Muscle of arm (tissue), 1 donor: ENCODE measurements at regions not wholly inside any gene's neighbourhood (a gene's known extent, or its start where the extent isn't known, plus 50 kb on each side); places are given as distances from the start of the nearest gene placed in this dataset.
"Not testable (repeated sequence)": the region's sequence is repeated elsewhere in the genome, so short reads cannot be mapped to it uniquely, and the experiment has no call there.

Source experiments
- DNase-seq: peaks from one replicate; pipeline ENCODE4 v3.0.0-alpha.2; 2013

GRCh38 chr15:38128341-38128781 is 124.3 kb upstream of the SPRED1 start:
- DNase-seq = peak; percentile 43

- peak; percentile 18 for DNase-seq
These were observed 123.7 kb upstream of the SPRED1 start for GRCh38 chr15:38128921-38129320.

GRCh38 chr15:38129531-38130204 is 123.0 kb upstream of the SPRED1 start:
- peak; percentile 94 for DNase-seq

GRCh38 chr15:38130205-38130567 is 122.5 kb upstream of the SPRED1 start:
- no peak for DNase-seq

GRCh38 chr15:38130740-38131498 is 121.7 kb upstream of the SPRED1 start:
- peak; percentile 85 for DNase-seq

GRCh38 chr15:38134252-38134651 is 118.4 kb upstream of the SPRED1 start:
- peak; percentile 46 for DNase-seq

GRCh38 chr15:38142195-38142594 is 110.4 kb upstream of the SPRED1 start:
- DNase-seq = not testable (repeated sequence)

GRCh38 chr15:38144921-38145320 is 107.7 kb upstream of the SPRED1 start:
- no peak for DNase-seq

- no peak for DNase-seq
These were observed 107.0 kb upstream of the SPRED1 start for GRCh38 chr15:38145651-38146111.

GRCh38 chr15:38147246-38147645 is 105.4 kb upstream of the SPRED1 start:
- DNase-seq = no peak

GRCh38 chr15:38148471-38148870 is 104.2 kb upstream of the SPRED1 start:
- DNase-seq = no peak

GRCh38 chr15:38149315-38149714 is 103.3 kb upstream of the SPRED1 start:
- DNase-seq = no peak

- DNase-seq = no peak
These were observed 102.5 kb upstream of the SPRED1 start for GRCh38 chr15:38150148-38150547.

GRCh38 chr15:38150794-38151193 is 101.8 kb upstream of the SPRED1 start:
- no peak for DNase-seq

GRCh38 chr15:38153781-38154180 is 98.9 kb upstream of the SPRED1 start:
- no peak for DNase-seq

GRCh38 chr15:38154255-38154654 is 98.4 kb upstream of the SPRED1 start:
- no peak for DNase-seq

GRCh38 chr15:38154837-38155236 is 97.8 kb upstream of the SPRED1 start:
- no peak for DNase-seq

- no peak for DNase-seq
These were observed 89.0 kb upstream of the SPRED1 start for GRCh38 chr15:38163658-38164057.

- DNase-seq = no peak
These were observed 88.6 kb upstream of the SPRED1 start for GRCh38 chr15:38164061-38164460.

- no peak for DNase-seq
These were observed 88.1 kb upstream of the SPRED1 start for GRCh38 chr15:38164507-38164906.

- no peak for DNase-seq
These were observed 84.1 kb upstream of the SPRED1 start for GRCh38 chr15:38168467-38169070.

GRCh38 chr15:38171973-38172372 is 80.7 kb upstream of the SPRED1 start:
- no peak for DNase-seq

GRCh38 chr15:38174691-38175090 is 77.9 kb upstream of the SPRED1 start:
- no peak for DNase-seq
